ENCODE measurements at regions not wholly inside any gene's neighbourhood (a gene's known extent, or its start where the extent isn't known, plus 50 kb on each side); places are given as distances from the start of the nearest gene placed in this dataset.
A peak's percentile ranks its signal among the peaks of the same experiment; 100 is the strongest.

- DNase-seq (ENCODE audit: low read depth in 1 of 2, low spot score in 1 of 2) = no peak
Observed at GRCh38 chr2:180161415-180161814, 154.3 kb upstream of the CWC22 start.

- no peak for DNase-seq (ENCODE audit: low read depth in 1 of 2, low spot score in 1 of 2)
Observed at GRCh38 chr2:180159921-180160320, 152.8 kb upstream of the CWC22 start.

- DNase-seq (ENCODE audit: low read depth in 1 of 2, low spot score in 1 of 2) = no peak
Observed at GRCh38 chr2:180158961-180159360, 151.9 kb upstream of the CWC22 start.

GRCh38 chr2:180156651-180157050, 149.6 kb upstream of the CWC22 start:
- DNase-seq (ENCODE audit: low read depth in 1 of 2, low spot score in 1 of 2) = no peak

GRCh38 chr2:180150606-180151005, 143.5 kb upstream of the CWC22 start:
- DNase-seq (ENCODE audit: low read depth in 1 of 2, low spot score in 1 of 2) = no peak

- no peak for DNase-seq (ENCODE audit: low read depth in 1 of 2, low spot score in 1 of 2)
Observed at GRCh38 chr2:180146541-180146940, 139.4 kb upstream of the CWC22 start.

- DNase-seq (ENCODE audit: low read depth in 1 of 2, low spot score in 1 of 2) = no peak
Observed at GRCh38 chr2:180146114-180146513, 139.0 kb upstream of the CWC22 start.

GRCh38 chr2:180145163-180145562, 138.1 kb upstream of the CWC22 start:
- DNase-seq (ENCODE audit: low read depth in 1 of 2, low spot score in 1 of 2) = no peak

- no peak for DNase-seq (ENCODE audit: low read depth in 1 of 2, low spot score in 1 of 2)
Observed at GRCh38 chr2:180144338-180144813, 137.3 kb upstream of the CWC22 start.

- DNase-seq (ENCODE audit: low read depth in 1 of 2, low spot score in 1 of 2) = no peak
Observed at GRCh38 chr2:180143633-180144337, 136.7 kb upstream of the CWC22 start.

GRCh38 chr2:180141600-180141999, 134.5 kb upstream of the CWC22 start:
- DNase-seq (ENCODE audit: low read depth in 1 of 2, low spot score in 1 of 2) = no peak

- DNase-seq (ENCODE audit: low read depth in 1 of 2, low spot score in 1 of 2) = no peak
Observed at GRCh38 chr2:180133736-180134135, 126.6 kb upstream of the CWC22 start.

- no peak for DNase-seq (ENCODE audit: low read depth in 1 of 2, low spot score in 1 of 2)
Observed at GRCh38 chr2:180130403-180130802, 123.3 kb upstream of the CWC22 start.

GRCh38 chr2:180128861-180129260, 121.8 kb upstream of the CWC22 start:
- no peak for DNase-seq (ENCODE audit: low read depth in 1 of 2, low spot score in 1 of 2)

- peak; percentile 4 to 11 for DNase-seq (ENCODE audit: low read depth in 1 of 2, low spot score in 1 of 2)
Observed at GRCh38 chr2:180125245-180125962, 118.3 kb upstream of the CWC22 start.

- DNase-seq (ENCODE audit: low read depth in 1 of 2, low spot score in 1 of 2) = no peak
Observed at GRCh38 chr2:180124273-180125139, 117.4 kb upstream of the CWC22 start.

GRCh38 chr2:180122874-180123273, 115.8 kb upstream of the CWC22 start:
- DNase-seq (ENCODE audit: low read depth in 1 of 2, low spot score in 1 of 2) = no peak

- DNase-seq (ENCODE audit: low read depth in 1 of 2, low spot score in 1 of 2) = no peak
Observed at GRCh38 chr2:180115675-180116074, 108.6 kb upstream of the CWC22 start.

GRCh38 chr2:180115269-180115668, 108.2 kb upstream of the CWC22 start:
- no peak for DNase-seq (ENCODE audit: low read depth in 1 of 2, low spot score in 1 of 2)

- DNase-seq (ENCODE audit: low read depth in 1 of 2, low spot score in 1 of 2) = no peak
Observed at GRCh38 chr2:180111901-180112300, 104.8 kb upstream of the CWC22 start.

- no peak for DNase-seq (ENCODE audit: low read depth in 1 of 2, low spot score in 1 of 2)
Observed at GRCh38 chr2:180110469-180110868, 103.4 kb upstream of the CWC22 start.

GRCh38 chr2:180101846-180102245, 94.7 kb upstream of the CWC22 start:
- DNase-seq (ENCODE audit: low read depth in 1 of 2, low spot score in 1 of 2) = no peak

All from activated T-helper 1 cell treated with anti-CD3 and anti-CD28 coated beads, Interleukin-2, amount 50 U/mL, for 16 hours (primary cell).